Epithelial cell of proximal tubule (primary cell): ENCODE measurements at regions not wholly inside any gene's neighbourhood (a gene's known extent, or its start where the extent isn't known, plus 50 kb on each side); places are given as distances from the start of the nearest gene placed in this dataset.
"Not testable (repeated sequence)": the region's sequence is repeated elsewhere in the genome, so short reads cannot be mapped to it uniquely, and the experiment has no call there.

Experiments
- DNase-seq: peaks from one replicate; pipeline ENCODE4 v3.0.0-alpha.2; 2011; ENCODE audit warnings: low read depth
- H3K4me3 ChIP-seq: 2 replicates; pipeline ENCODE4 v1.5.1; 2011; ENCODE audit warnings: low read depth, mild to moderate bottlenecking, low read length
- CTCF ChIP-seq: conservative IDR thresholded peaks from 2 replicates; pipeline ENCODE4 v1.5.1; 2012; ENCODE audit warnings: low read depth, mild to moderate bottlenecking, low read length

DNA sequence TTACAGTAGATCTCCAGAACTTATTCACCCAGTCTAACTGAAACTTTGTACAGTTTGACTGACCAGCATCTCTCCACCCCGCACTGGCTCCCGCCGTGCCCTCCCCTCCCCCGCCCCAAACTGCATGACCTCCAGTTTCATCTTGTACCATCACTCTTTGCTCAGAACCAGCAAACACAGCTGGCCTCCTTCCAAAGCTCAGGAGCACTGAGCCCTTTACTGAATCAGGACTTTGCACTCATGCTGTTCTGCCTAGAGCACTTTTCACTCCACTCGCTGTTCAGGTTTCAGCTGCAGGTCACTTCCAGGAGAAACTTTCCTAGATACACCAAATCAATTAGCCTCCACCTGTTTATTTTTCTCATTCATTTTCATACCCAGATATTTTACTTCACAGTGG, 455.3 kb upstream of the PDE3A start:
- no peak for DNase-seq
- H3K4me3 ChIP-seq = no peak overlapping the region
- TF ChIP-seq CTCF = no peak

- H3K4me3 ChIP-seq = no peak overlapping the region
- no peak for DNase-seq
- TF ChIP-seq CTCF = peak; percentile 69
These were observed 452.7 kb upstream of the PDE3A start for GRCh38 chr12:19915392-19916195.

DNA sequence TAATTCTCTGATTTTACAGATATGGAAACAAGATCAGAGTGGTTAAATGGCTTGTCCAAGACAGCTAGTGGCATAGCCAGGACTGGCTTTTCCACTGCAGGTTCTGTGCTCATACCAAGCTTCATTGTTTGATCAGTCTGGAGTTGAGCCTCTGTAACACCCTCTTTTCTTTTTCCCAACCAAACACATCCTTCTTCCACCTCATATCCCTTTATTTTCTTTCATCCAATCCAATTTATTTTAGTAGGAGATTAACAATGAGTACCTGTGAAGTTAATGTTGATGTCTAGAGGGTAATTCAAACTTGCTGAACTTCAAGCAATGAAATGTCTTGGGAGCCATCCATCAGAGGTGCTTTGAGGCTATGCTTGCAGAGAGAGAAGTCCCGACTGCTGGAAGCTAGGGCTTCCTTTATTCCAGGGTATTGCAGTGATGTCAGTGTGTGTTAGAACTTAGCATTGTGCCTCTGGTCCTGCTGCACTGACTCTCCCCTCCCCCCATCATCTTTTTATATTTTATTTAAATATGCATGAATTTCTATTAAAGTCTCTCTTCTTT, 452.1 kb upstream of the PDE3A start:
- no peak for DNase-seq
- no peak overlapping the region for H3K4me3 ChIP-seq
- no peak for TF ChIP-seq CTCF

- H3K4me3 ChIP-seq = no peak overlapping the region
- no peak for DNase-seq
- TF ChIP-seq CTCF = no peak
These were observed 451.4 kb upstream of the PDE3A start for GRCh38 chr12:19916974-19917373.

DNA sequence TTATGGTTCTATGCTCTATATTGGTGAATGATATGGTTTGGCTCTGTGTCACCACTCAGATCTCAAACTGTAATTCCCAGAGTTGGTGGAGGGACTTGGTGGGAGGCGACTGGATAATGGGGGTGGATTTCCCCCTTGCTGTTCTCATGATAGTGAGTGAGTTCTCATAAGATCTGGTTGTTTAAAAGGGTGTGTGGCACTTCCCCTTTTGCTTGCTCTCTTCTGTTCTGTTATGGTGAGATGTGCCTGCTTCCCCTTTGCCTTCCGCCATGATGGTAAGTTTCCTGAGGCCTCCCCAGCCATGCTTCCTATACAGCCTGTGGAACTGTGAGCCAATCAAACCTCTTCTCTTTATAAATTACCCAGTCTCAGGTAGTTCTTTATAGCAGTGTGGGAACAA, 446.6 kb upstream of the PDE3A start:
- not testable (repeated sequence) for H3K4me3 ChIP-seq, DNase-seq

- H3K4me3 ChIP-seq = no peak overlapping the region
- no peak for DNase-seq
- TF ChIP-seq CTCF = no peak
These were observed 445.6 kb upstream of the PDE3A start for GRCh38 chr12:19922717-19923116.

GRCh38 chr12:19924360-19924759, 444.0 kb upstream of the PDE3A start:
- DNase-seq = no peak
- no peak for TF ChIP-seq CTCF
- no peak overlapping the region for H3K4me3 ChIP-seq
